ENCODE measurements at regions not wholly inside any gene's neighbourhood (a gene's known extent, or its start where the extent isn't known, plus 50 kb on each side); places are given as distances from the start of the nearest gene placed in this dataset.

GRCh38 chr12:118689793-118690192 lies 291.5 kb upstream of the SRRM4 start:
- Histone ChIP-seq H3K27me3 (ENCODE audit: control insufficient read depth in 1 of 2, insufficient read depth in 2 of 2, low read length in 2 of 2) (no peaks in the 10 kb centered on the region), H4K20me1 (ENCODE audit: insufficient read depth, low read length) (no peaks in the 10 kb centered on the region), H3K4me1 (ENCODE audit: insufficient read depth, low read length) (no peaks in the 10 kb centered on the region), H3K79me2 (ENCODE audit: insufficient read depth, low read length) (no peaks in the 10 kb centered on the region), H3K4me2 (ENCODE audit: low read depth, low read length) (no peak overlapping the region), H3K36me3 (replicated peaks in 1 of 2; ENCODE audit: control insufficient read depth in 1 of 2, insufficient read depth in 2 of 2, low read length in 2 of 2) (no peaks in the 10 kb centered on the region), H2AFZ (ENCODE audit: low read length) (no peak overlapping the region), H3K4me3 (replicated peaks in 1 of 3; ENCODE audit: insufficient read depth in 1 of 3, low read depth in 2 of 3, low read length in 3 of 3) (no peak overlapping the region), H3K9me3 (ENCODE audit: low read length) (no peaks in the 10 kb centered on the region), H3K9ac (ENCODE audit: insufficient read depth, low read depth, low read length) (no peak overlapping the region), H3K27ac (ENCODE audit: extremely low read length, insufficient read depth, low read length) (no peak overlapping the region)
- intact Hi-C loops (cut with micrococcal nuclease; ENCODE audit: unreplicated experiment) (no loop called here), in situ Hi-C loops (cut with HindIII; ENCODE audit: extremely low pct_ligation_motif_present, low pct_unique_long_range_greater_than_20kb) (no loop called here)
- no peak for DNase-seq (ENCODE audit: low spot score)
- CTCF ChIA-PET (ENCODE audit: low intra/inter-chr PET ratio, low total read pairs): no interaction called here
- TF ChIP-seq ZNF879 (CRISPR knock-in tag; IDR thresholded peaks at IDR 0.05) (no peak), ZNF7 (CRISPR knock-in tag; IDR thresholded peaks at IDR 0.05) (no peak), PBX3 (CRISPR knock-in tag; IDR thresholded peaks at IDR 0.05; ENCODE audit: borderline replicate concordance) (no peak), ZNF564 (CRISPR knock-in tag; IDR thresholded peaks at IDR 0.05) (no peak), EED (CRISPR knock-in tag; IDR thresholded peaks at IDR 0.05) (no peak)
- 4% methylated on average over 3 of the region's 3 CpGs for WGBS (ENCODE audit: low lambda C conversion rate)
- no TSS peak for BruUV-seq (replicated peaks)
- FAIRE-seq: no peak
- POLR2A ChIA-PET: no interaction called here
- ATAC-seq: no peak

- no TSS peak for BruUV-seq (replicated peaks)
- H3K36me3 ChIP-seq (replicated peaks in 1 of 2; ENCODE audit: control insufficient read depth in 1 of 2, insufficient read depth in 2 of 2, low read length in 2 of 2): no peaks in the 10 kb centered on the region
- DNase-seq (ENCODE audit: low spot score): no peak
- WGBS (ENCODE audit: low lambda C conversion rate): 3% methylated on average over 3 of the region's 3 CpGs
- in situ Hi-C loops (cut with HindIII; ENCODE audit: extremely low pct_ligation_motif_present, low pct_unique_long_range_greater_than_20kb): no loop called here
- H3K4me2 ChIP-seq (ENCODE audit: low read depth, low read length): no peak overlapping the region
- CTCF ChIA-PET (ENCODE audit: low intra/inter-chr PET ratio, low total read pairs): no interaction called here
- intact Hi-C loops (cut with micrococcal nuclease; ENCODE audit: unreplicated experiment): no loop called here
- H3K9me3 ChIP-seq (ENCODE audit: low read length): no peaks in the 10 kb centered on the region
- no peaks in the 10 kb centered on the region for H3K4me1 ChIP-seq (ENCODE audit: insufficient read depth, low read length)
- H3K9ac ChIP-seq (ENCODE audit: insufficient read depth, low read depth, low read length): no peak overlapping the region
- POLR2A ChIA-PET: no interaction called here
- H3K27ac ChIP-seq (ENCODE audit: extremely low read length, insufficient read depth, low read length): no peak overlapping the region
- H3K79me2 ChIP-seq (ENCODE audit: insufficient read depth, low read length): no peaks in the 10 kb centered on the region
- H3K4me3 ChIP-seq (replicated peaks in 1 of 3; ENCODE audit: insufficient read depth in 1 of 3, low read depth in 2 of 3, low read length in 3 of 3): no peak overlapping the region
- no peak for FAIRE-seq
- H2AFZ ChIP-seq (ENCODE audit: low read length): no peak overlapping the region
- H4K20me1 ChIP-seq (ENCODE audit: insufficient read depth, low read length): no peaks in the 10 kb centered on the region
- no peak for ATAC-seq
- no peaks in the 10 kb centered on the region for H3K27me3 ChIP-seq (ENCODE audit: control insufficient read depth in 1 of 2, insufficient read depth in 2 of 2, low read length in 2 of 2)
- TF ChIP-seq E2F2 (CRISPR knock-in tag; IDR thresholded peaks at IDR 0.05; ENCODE audit: borderline replicate concordance) (no peak), ZNF7 (CRISPR knock-in tag; IDR thresholded peaks at IDR 0.05) (no peak), MED1 (CRISPR knock-in tag; IDR thresholded peaks at IDR 0.05) (no peak), ZNF580 (CRISPR knock-in tag; IDR thresholded peaks at IDR 0.05; ENCODE audit: borderline replicate concordance, low read depth) (no peak), ZNF180 (CRISPR knock-in tag; IDR thresholded peaks at IDR 0.05; ENCODE audit: borderline replicate concordance, low read depth) (no peak), ZNF20 (CRISPR knock-in tag; IDR thresholded peaks at IDR 0.05) (no peak), U2AF1 (optimal IDR thresholded peaks at IDR 0.05; ENCODE audit: low read depth, low read length) (no peak), RXRA (CRISPR knock-in tag; IDR thresholded peaks at IDR 0.05) (no peak), RFX1 (IDR thresholded peaks at IDR 0.05) (no peak), ZNF75D (CRISPR knock-in tag; IDR thresholded peaks at IDR 0.05; ENCODE audit: borderline replicate concordance) (no peak), MAFK (conservative IDR thresholded peaks at IDR 0.05 in 1 of 2, IDR thresholded peaks at IDR 0.05 in 1 of 2; ENCODE audit: low read length in 2 of 2) (no peak), HIC2 (CRISPR knock-in tag; IDR thresholded peaks at IDR 0.05; ENCODE audit: low read depth) (no peak)
Measured at GRCh38 chr12:118690506-118690905, 290.8 kb upstream of the SRRM4 start.
